Loucy (cell line): ENCODE measurements at regions not wholly inside any gene's neighbourhood (a gene's known extent, or its start where the extent isn't known, plus 50 kb on each side); places are given as distances from the start of the nearest gene placed in this dataset.

ENCODE experiments used
- H2AFZ ChIP-seq: fragments of 200-600 bp; sonication (generic); 2 replicates; pipeline ENCODE4 v1.6.0; 2016; ENCODE audit warnings: antibody characterized with exemption, mild to moderate bottlenecking, low read length, moderate library complexity
- H3F3A ChIP-seq: fragments of 200-600 bp; 2 replicates; pipeline ENCODE4 v1.6.0; 2016; ENCODE audit warnings: antibody characterized with exemption, low read depth, mild to moderate bottlenecking
- H3K27me3 ChIP-seq: fragments of 200-600 bp; sonication (generic); 2 replicates; pipeline ENCODE4 v1.6.1; 2014; ENCODE audit warnings: low read length, mild to moderate bottlenecking; ENCODE audit not compliant: insufficient read depth, poor library complexity, severe bottlenecking
- H3K36me3 ChIP-seq: fragments of 200-600 bp; sonication (generic); 2 replicates; pipeline ENCODE4 v1.6.1; 2016; ENCODE audit warnings: low read length; ENCODE audit not compliant: insufficient read depth
- H3K4me1 ChIP-seq: fragments of 200-600 bp; sonication (generic); 2 replicates; pipeline ENCODE4 v1.5.1; 2014; ENCODE audit warnings: low read length, mild to moderate bottlenecking; ENCODE audit not compliant: insufficient read depth, poor library complexity, severe bottlenecking
- H3K4me2 ChIP-seq: fragments of 200-600 bp; sonication (generic); 2 replicates; pipeline ENCODE4 v1.6.0; 2014; ENCODE audit warnings: antibody characterized with exemption, low read length, low read depth, mild to moderate bottlenecking; ENCODE audit not compliant: poor library complexity, severe bottlenecking
- H3K4me3 ChIP-seq: fragments of 200-600 bp; sonication (generic); 2 replicates; pipeline ENCODE4 v1.5.1; 2014; ENCODE audit warnings: low read length, mild to moderate bottlenecking, mixed read lengths; ENCODE audit not compliant: poor library complexity, severe bottlenecking
- H3K79me2 ChIP-seq: fragments of 200-600 bp; sonication (generic); 2 replicates; pipeline ENCODE4 v1.6.1; 2014; ENCODE audit warnings: low read length; ENCODE audit not compliant: insufficient read depth
- H3K9ac ChIP-seq: fragments of 200-600 bp; sonication (generic); 2 replicates; pipeline ENCODE4 v1.6.0; 2014; ENCODE audit warnings: mild to moderate bottlenecking, low read depth, low read length, moderate library complexity; ENCODE audit not compliant: poor library complexity, severe bottlenecking
- H3K9me2 ChIP-seq: fragments of 200-600 bp; sonication (generic); replicated peaks from 2 replicates; pipeline ENCODE4 v1.6.1; 2016; ENCODE audit warnings: low read depth, low read length, mixed read lengths
- H3K9me3 ChIP-seq: fragments of 200-600 bp; sonication (generic); 2 replicates; pipeline ENCODE4 v1.6.1; 2014; ENCODE audit warnings: mild to moderate bottlenecking, antibody characterized with exemption, low read length, low read depth; ENCODE audit not compliant: insufficient read depth
- H4K20me1 ChIP-seq: fragments of 200-600 bp; sonication (generic); 2 replicates; pipeline ENCODE4 v1.6.0; 2014; ENCODE audit warnings: antibody characterized with exemption, low read length, mild to moderate bottlenecking; ENCODE audit not compliant: insufficient read depth, poor library complexity, severe bottlenecking
- EZH2phosphoT487 ChIP-seq: fragments of 200-600 bp; IDR thresholded peaks from 2 replicates; pipeline ENCODE4 v1.6.1; 2018; ENCODE audit warnings: antibody characterized with exemption, mild to moderate bottlenecking, moderate library complexity, borderline replicate concordance
- TF ChIP-seq, protein P1 (sequence below): fragments of 200-600 bp; sonication (generic); conservative IDR thresholded peaks from 2 replicates; pipeline ENCODE4 v1.5.1; 2014; ENCODE audit warnings: mild to moderate bottlenecking, antibody characterized with exemption, low read length

DNA sequence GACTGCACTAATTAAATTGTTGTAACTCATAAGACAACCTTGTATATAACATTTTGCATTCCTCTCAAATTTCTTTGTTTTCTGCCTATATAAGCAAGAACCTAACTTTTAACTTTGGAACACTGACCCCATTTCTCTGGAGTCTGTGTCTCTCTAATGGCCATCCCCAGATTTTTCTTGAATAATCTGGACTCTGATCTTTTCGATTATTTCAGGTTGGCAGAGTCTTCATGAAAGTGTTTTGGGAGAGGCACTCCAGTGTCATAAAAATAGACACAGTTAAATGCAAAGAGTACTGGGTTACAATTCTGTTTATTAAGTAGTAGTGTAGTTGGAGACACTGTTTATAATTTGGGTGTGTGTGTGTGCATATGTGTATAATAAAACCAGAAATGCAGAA lies 1467.7 kb upstream of the CELF4 start:
- Histone ChIP-seq H2AFZ (no peak overlapping the region), H3K36me3 (no peaks in the 10 kb centered on the region), H3K9me3 (no peaks in the 10 kb centered on the region), H3K9me2 (no peaks in the 10 kb centered on the region), H3K9ac (no peak overlapping the region), H3F3A (no peaks in the 10 kb centered on the region), H3K4me1 (no peaks in the 10 kb centered on the region), H4K20me1 (no peaks in the 10 kb centered on the region), H3K4me2 (no peak overlapping the region), H3K79me2 (no peaks in the 10 kb centered on the region), H3K27me3 (no peaks in the 10 kb centered on the region), H3K4me3 (no peak overlapping the region)
- TF ChIP-seq, protein P1, sequence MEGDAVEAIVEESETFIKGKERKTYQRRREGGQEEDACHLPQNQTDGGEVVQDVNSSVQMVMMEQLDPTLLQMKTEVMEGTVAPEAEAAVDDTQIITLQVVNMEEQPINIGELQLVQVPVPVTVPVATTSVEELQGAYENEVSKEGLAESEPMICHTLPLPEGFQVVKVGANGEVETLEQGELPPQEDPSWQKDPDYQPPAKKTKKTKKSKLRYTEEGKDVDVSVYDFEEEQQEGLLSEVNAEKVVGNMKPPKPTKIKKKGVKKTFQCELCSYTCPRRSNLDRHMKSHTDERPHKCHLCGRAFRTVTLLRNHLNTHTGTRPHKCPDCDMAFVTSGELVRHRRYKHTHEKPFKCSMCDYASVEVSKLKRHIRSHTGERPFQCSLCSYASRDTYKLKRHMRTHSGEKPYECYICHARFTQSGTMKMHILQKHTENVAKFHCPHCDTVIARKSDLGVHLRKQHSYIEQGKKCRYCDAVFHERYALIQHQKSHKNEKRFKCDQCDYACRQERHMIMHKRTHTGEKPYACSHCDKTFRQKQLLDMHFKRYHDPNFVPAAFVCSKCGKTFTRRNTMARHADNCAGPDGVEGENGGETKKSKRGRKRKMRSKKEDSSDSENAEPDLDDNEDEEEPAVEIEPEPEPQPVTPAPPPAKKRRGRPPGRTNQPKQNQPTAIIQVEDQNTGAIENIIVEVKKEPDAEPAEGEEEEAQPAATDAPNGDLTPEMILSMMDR, result no peak
- no peak for TF ChIP-seq EZH2phosphoT487

DNA sequence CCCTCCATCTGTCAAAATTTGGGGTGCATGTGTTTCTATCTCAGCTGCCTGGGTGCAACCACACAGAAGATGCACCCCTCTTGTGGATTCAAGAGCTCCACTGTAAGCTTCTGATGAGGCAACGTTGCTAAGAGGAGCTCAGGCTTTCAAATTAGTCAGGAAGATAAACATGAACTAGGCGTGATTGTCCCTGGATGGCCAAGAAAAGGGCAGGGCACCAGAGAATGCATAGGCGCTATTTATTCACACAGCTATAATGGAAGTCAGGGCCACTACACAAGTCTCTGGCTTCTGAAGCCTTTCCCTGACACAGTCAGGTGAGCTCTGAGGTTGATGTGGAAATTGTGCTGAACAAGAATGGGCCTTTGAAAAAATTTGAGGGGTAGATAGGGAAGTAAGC lies 1466.0 kb upstream of the CELF4 start:
- H3K27me3 ChIP-seq, result no peaks in the 10 kb centered on the region
- TF ChIP-seq, protein P1, result no peak
- no peak for TF ChIP-seq EZH2phosphoT487
- H4K20me1 ChIP-seq, result no peaks in the 10 kb centered on the region
- H3K9me2 ChIP-seq, result no peaks in the 10 kb centered on the region
- H3K9ac ChIP-seq, result no peak overlapping the region
- no peak overlapping the region for H3K4me3 ChIP-seq
- H3K36me3 ChIP-seq, result no peaks in the 10 kb centered on the region
- H3K4me2 ChIP-seq, result no peak overlapping the region
- H3F3A ChIP-seq, result no peaks in the 10 kb centered on the region
- no peaks in the 10 kb centered on the region for H3K4me1 ChIP-seq
- H3K79me2 ChIP-seq, result no peaks in the 10 kb centered on the region
- H2AFZ ChIP-seq, result no peak overlapping the region
- no peaks in the 10 kb centered on the region for H3K9me3 ChIP-seq

DNA sequence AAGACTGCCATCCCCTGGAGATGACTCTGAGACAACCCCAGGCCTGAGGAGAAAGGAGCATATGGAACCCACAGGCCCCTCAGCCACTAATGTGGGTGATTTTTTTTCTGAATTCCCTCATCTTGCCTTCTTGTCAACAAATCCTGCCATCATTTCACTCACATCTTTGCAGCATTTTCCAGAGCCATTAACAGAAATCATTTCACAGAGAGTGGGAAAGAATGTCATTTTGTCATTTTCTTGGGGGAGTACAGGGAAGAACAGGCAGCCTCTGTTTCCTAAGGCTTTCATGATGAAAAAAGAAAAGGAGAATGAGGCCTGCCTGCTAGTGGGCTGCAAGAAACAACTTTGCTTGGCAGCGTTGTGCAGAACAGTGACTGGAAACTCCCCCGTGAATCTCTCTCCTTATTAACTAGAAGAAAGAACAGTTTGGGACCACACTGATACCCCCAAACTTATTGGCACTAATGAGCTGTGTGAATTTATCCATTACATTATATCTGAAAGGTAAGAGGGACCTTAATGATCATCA lies 1464.6 kb upstream of the CELF4 start:
- H3K79me2 ChIP-seq, result no peaks in the 10 kb centered on the region
- no peak overlapping the region for H2AFZ ChIP-seq
- H3F3A ChIP-seq, result no peaks in the 10 kb centered on the region
- no peaks in the 10 kb centered on the region for H3K36me3 ChIP-seq
- H3K9ac ChIP-seq, result no peak overlapping the region
- no peaks in the 10 kb centered on the region for H3K27me3 ChIP-seq
- no peaks in the 10 kb centered on the region for H3K4me1 ChIP-seq
- H3K4me3 ChIP-seq, result no peak overlapping the region
- TF ChIP-seq, protein P1, result no peak
- TF ChIP-seq EZH2phosphoT487, result no peak
- no peaks in the 10 kb centered on the region for H3K9me3 ChIP-seq
- no peaks in the 10 kb centered on the region for H3K9me2 ChIP-seq
- no peaks in the 10 kb centered on the region for H4K20me1 ChIP-seq
- H3K4me2 ChIP-seq, result no peak overlapping the region
